Lung (tissue), 11 donors: ENCODE measurements at regions not wholly inside any gene's neighbourhood (a gene's known extent, or its start where the extent isn't known, plus 50 kb on each side); places are given as distances from the start of the nearest gene placed in this dataset.
A peak's percentile ranks its signal among the peaks of the same experiment; 100 is the strongest.

ENCODE experiments used
- ATAC-seq: fragments of 200-7000 bp; cut with Tn5 transposase; one replicate; pipeline ENCODE4 v1.9.1; 2020; ENCODE audit warnings: moderate number of reproducible peaks; ENCODE audit not compliant: insufficient read depth, low FRiP score
- DNase-seq, 3 donors: peaks; one replicate each; pipeline ENCODE4 v3.0.0-alpha.2; 2013 to 2017
- H3K27ac ChIP-seq, 2 donors: one replicate each; pipeline ENCODE4 v1.5.1; 2013; ENCODE audit warnings: mild to moderate bottlenecking in 2 of 2, moderate library complexity in 2 of 2, control low read depth in 1 of 2, inconsistent platforms in 1 of 2, low read depth in 1 of 2, low read length in 1 of 2
- H3K27me3 ChIP-seq, 3 donors: one replicate each; pipeline ENCODE4 v1.5.1; 2013; ENCODE audit warnings: low read length in 2 of 3; ENCODE audit not compliant: control insufficient read depth in 3 of 3, insufficient read depth in 3 of 3
- H3K36me3 ChIP-seq, 4 donors: one replicate each; pipeline ENCODE4 v1.5.1; 2013; ENCODE audit warnings: low read length in 4 of 4, mild to moderate bottlenecking in 1 of 4, moderate library complexity in 1 of 4; ENCODE audit not compliant: control insufficient read depth in 4 of 4, insufficient read depth in 4 of 4
- H3K4me1 ChIP-seq, 5 donors: one replicate each; pipeline ENCODE4 v1.5.1; 2013; ENCODE audit warnings: low read length in 5 of 5, mild to moderate bottlenecking in 2 of 5, moderate library complexity in 1 of 5; ENCODE audit not compliant: control insufficient read depth in 5 of 5, insufficient read depth in 5 of 5
- H3K4me3 ChIP-seq: one replicate; pipeline ENCODE4 v1.5.1; 2013; ENCODE audit warnings: mild to moderate bottlenecking, control low read depth, moderate library complexity
- H3K9ac ChIP-seq, 2 donors: one replicate each; pipeline ENCODE4 v1.5.1; 2013; ENCODE audit warnings: low read length in 2 of 2, control low read depth in 1 of 2; ENCODE audit not compliant: insufficient read depth in 1 of 2
- H3K9me3 ChIP-seq, 4 donors: one replicate each; pipeline ENCODE4 v1.5.1; 2013; ENCODE audit warnings: low read length in 3 of 4, mild to moderate bottlenecking in 1 of 4, moderate library complexity in 1 of 4; ENCODE audit not compliant: control insufficient read depth in 4 of 4, insufficient read depth in 3 of 4
- WGBS, 2 donors: extraction: QIAGEN DNeasy Blood & Tissue Kit; methylation state at CpG; one replicate each; pipeline ENCODE4 v1.1.7; 2013; 5-methylcytosine and 5-hydroxymethylcytosine counted together
- TF ChIP-seq, protein P1 (sequence below): IDR thresholded peaks from 2 replicates; pipeline ENCODE4 v1.5.1; 2012; ENCODE audit warnings: mild to moderate bottlenecking; ENCODE audit errors: control extremely low read depth, extremely low read depth
- donor health status: control.
- donor health status: control.
- donor health status: Bipolar disorder and iron deficiency.
- donor health status: healthy.
- donor health status: DM: yes; HTN: yes; CAD: no.

DNA sequence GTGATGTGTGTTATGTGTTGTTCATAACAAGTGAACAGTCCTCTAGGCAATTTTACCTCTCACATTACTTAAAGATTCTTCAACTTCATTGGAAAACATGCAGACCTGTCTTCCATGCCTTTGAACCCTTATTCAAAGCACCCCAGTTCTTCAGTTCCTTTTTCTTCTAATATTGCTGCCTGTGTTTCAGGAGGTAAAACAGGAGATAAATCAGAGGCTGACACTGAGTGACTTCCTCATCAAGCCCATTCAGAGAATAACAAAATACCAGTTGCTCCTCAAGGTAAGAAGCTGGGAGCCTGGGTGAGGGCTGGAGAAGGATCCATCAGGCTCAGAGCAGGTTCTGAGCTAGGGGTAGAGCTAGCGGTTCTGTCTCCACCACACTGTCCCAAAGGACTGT lies 71.1 kb upstream of the UMPS start:
- ATAC-seq (no peak), DNase-seq (no peak)
- Histone ChIP-seq H3K27ac (no peak overlapping the region), H3K4me3 (no peak overlapping the region), H3K4me1 (peaks cover 0 to 12% (median 0%) of the 10 kb centered on the region in 5 donors), H3K27me3 (no peaks in the 10 kb centered on the region), H3K36me3 (peaks cover 3 to 21% (median 20%) of the 10 kb centered on the region in 4 donors), H3K9me3 (no peaks in the 10 kb centered on the region), H3K9ac (no peak overlapping the region)
- 0 to 81% methylated on average over 1 of the region's 1 CpG for WGBS, 2 donors
- TF ChIP-seq, protein P1, sequence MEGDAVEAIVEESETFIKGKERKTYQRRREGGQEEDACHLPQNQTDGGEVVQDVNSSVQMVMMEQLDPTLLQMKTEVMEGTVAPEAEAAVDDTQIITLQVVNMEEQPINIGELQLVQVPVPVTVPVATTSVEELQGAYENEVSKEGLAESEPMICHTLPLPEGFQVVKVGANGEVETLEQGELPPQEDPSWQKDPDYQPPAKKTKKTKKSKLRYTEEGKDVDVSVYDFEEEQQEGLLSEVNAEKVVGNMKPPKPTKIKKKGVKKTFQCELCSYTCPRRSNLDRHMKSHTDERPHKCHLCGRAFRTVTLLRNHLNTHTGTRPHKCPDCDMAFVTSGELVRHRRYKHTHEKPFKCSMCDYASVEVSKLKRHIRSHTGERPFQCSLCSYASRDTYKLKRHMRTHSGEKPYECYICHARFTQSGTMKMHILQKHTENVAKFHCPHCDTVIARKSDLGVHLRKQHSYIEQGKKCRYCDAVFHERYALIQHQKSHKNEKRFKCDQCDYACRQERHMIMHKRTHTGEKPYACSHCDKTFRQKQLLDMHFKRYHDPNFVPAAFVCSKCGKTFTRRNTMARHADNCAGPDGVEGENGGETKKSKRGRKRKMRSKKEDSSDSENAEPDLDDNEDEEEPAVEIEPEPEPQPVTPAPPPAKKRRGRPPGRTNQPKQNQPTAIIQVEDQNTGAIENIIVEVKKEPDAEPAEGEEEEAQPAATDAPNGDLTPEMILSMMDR = no peak

DNA sequence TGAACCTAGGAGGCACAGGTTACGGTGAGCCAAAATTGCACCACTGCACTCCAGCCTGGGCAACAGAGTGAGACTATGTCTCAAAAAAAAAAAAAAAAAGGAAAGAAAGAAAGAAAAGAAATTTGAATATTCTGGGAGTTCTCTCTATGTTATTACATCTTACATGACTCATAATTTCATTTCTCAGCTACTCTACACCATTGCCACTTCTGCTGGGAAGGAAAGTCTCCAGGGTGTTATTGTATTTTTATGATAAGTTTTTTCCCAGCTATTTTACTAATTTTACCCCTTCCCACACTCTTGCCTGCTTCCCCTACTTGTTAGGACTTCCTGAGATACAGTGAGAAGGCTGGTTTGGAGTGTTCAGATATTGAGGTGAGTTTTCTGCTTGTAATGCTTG lies 69.7 kb upstream of the UMPS start:
- H3K27ac ChIP-seq = no peak overlapping the region
- no peak for ATAC-seq
- WGBS, 2 donors = 96 to 100% methylated on average over 1 of the region's 1 CpG

DNA sequence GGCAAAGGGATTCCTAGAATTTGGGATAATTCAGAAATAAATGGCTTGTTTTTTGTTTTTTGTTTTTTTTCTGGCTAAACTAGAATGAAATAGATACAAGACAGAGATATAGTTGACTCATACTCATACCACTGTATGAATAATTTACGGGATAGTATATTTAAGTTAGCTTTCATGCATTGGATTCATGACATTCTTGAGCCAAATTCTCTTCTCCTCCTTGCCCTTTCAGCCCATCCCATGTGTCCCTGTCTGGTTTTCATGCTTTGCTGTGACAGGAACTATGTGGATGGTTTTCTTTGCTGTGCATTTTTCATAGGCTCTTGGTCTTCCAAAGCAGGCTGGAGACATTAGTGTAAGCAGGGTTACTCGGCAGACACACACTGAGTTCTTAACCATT lies 66.6 kb upstream of the UMPS start:
- Histone ChIP-seq H3K4me1 (no peaks in the 10 kb centered on the region), H3K27ac (no peak overlapping the region), H3K36me3 (peaks cover under 1 to 26% (median 9%) of the 10 kb centered on the region in 4 donors), H3K27me3 (no peaks in the 10 kb centered on the region), H3K4me3 (no peak overlapping the region), H3K9ac (no peak overlapping the region), H3K9me3 (no peaks in the 10 kb centered on the region)
- DNase-seq = no peak
- 94 to 95% methylated on average over 2 of the region's 2 CpGs for WGBS, 2 donors
- TF ChIP-seq, protein P1 = no peak
- ATAC-seq = no peak

More for the DNA sequence above, 69.7 kb upstream of the UMPS start:
- H3K9ac ChIP-seq = no peak overlapping the region
- H3K4me1 ChIP-seq = peaks cover 0 to under 1% (median 0%) of the 10 kb centered on the region in 5 donors
- TF ChIP-seq, protein P1 = no peak
- H3K27me3 ChIP-seq = no peaks in the 10 kb centered on the region
- no peak for DNase-seq
- no peaks in the 10 kb centered on the region for H3K9me3 ChIP-seq
- H3K36me3 ChIP-seq = peaks cover 3 to 21% (median 15%) of the 10 kb centered on the region in 4 donors
- H3K4me3 ChIP-seq = no peak overlapping the region

DNA sequence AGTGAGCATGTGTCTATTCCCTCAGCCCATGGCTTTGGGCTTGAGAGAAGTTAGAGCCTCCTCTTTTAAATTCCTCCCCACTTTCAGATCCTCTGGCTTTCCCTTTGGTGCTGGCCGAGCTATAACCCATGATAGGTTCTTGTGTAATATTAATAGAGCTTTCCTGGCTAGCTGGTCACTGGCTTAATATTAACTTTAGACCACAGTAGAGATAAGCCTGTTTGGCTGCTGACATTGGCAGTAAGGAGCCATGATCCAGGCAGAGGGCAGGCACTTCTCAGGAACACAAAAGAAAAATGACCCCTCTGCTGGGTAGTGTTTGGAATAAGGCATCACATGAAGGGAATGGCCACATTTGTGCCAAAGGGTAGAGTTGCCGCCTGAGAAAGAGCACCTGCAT lies 65.4 kb upstream of the UMPS start:
- no peak overlapping the region for H3K9ac ChIP-seq
- no peaks in the 10 kb centered on the region for H3K4me1 ChIP-seq
- peak overlapping the region in 1 of 2 donors; percentile 65 for H3K27ac ChIP-seq
- WGBS, 2 donors = 83 to 86% methylated on average over 2 of the region's 2 CpGs
- H3K27me3 ChIP-seq = no peaks in the 10 kb centered on the region
- no peak overlapping the region for H3K4me3 ChIP-seq
- peaks cover 0 to 26% (median 8%) of the 10 kb centered on the region in 4 donors for H3K36me3 ChIP-seq
- DNase-seq (no peak), ATAC-seq (no peak)
- H3K9me3 ChIP-seq = no peaks in the 10 kb centered on the region
- TF ChIP-seq, protein P1 = no peak
